ENCODE measurements at regions not wholly inside any gene's neighbourhood (a gene's known extent, or its start where the extent isn't known, plus 50 kb on each side); places are given as distances from the start of the nearest gene placed in this dataset.

- Histone ChIP-seq H3K9me3 (no peaks in the 10 kb centered on the region), H3K4me3 (ENCODE audit: low read depth, low read length) (no peak overlapping the region), H3K27me3 (replicated peaks; ENCODE audit: control insufficient read depth, insufficient read depth, low read length) (no peaks in the 10 kb centered on the region), H3K36me3 (ENCODE audit: control insufficient read depth, insufficient read depth, low read length) (no peaks in the 10 kb centered on the region), H3K4me1 (no peaks in the 10 kb centered on the region)
- no peaks in the 10 kb centered on the region for H3K36me3 Mint-ChIP-seq (ENCODE audit: insufficient read depth, unreplicated experiment)
- no peak overlapping the region for H3K27ac Mint-ChIP-seq (ENCODE audit: unreplicated experiment)
- BruUV-seq (replicated peaks) = no TSS peak
- ChIA-PET CTCF (no interaction called here), POLR2A (no interaction called here)
- no peaks in the 10 kb centered on the region for H3K4me1 Mint-ChIP-seq (ENCODE audit: low read depth, unreplicated experiment)
- DNase-seq = no peak
- no peak for TF ChIP-seq CTCF (IDR thresholded peaks at IDR 0.05; ENCODE audit: insufficient read depth in 1 of 2, low read depth in 1 of 2, low read length in 1 of 2, severe bottlenecking in 1 of 2, unreplicated experiment in 1 of 2)
- no peaks in the 10 kb centered on the region for H3K9me3 Mint-ChIP-seq (ENCODE audit: unreplicated experiment)
- H3K27me3 Mint-ChIP-seq (ENCODE audit: insufficient read depth, unreplicated experiment) = no peaks in the 10 kb centered on the region
- no peak overlapping the region for H3K4me3 Mint-ChIP-seq (ENCODE audit: unreplicated experiment)
- intact Hi-C loops (cut with micrococcal nuclease; ENCODE audit: unreplicated experiment) = no loop called here
Observed at GRCh38 chr18:38221476-38222100, 656.0 kb upstream of the CELF4 start.

- no peak for TF ChIP-seq CTCF (IDR thresholded peaks at IDR 0.05; ENCODE audit: insufficient read depth in 1 of 2, low read depth in 1 of 2, low read length in 1 of 2, severe bottlenecking in 1 of 2, unreplicated experiment in 1 of 2)
- H3K9me3 ChIP-seq = no peaks in the 10 kb centered on the region
- intact Hi-C loops (cut with micrococcal nuclease; ENCODE audit: unreplicated experiment) = no loop called here
- H3K27me3 ChIP-seq (replicated peaks; ENCODE audit: control insufficient read depth, insufficient read depth, low read length) = no peaks in the 10 kb centered on the region
- no peaks in the 10 kb centered on the region for H3K4me1 ChIP-seq
- POLR2A ChIA-PET = no interaction called here
- CTCF ChIA-PET = no interaction called here
- no TSS peak for BruUV-seq (replicated peaks)
- Mint-ChIP-seq H3K9me3 (ENCODE audit: unreplicated experiment) (no peaks in the 10 kb centered on the region), H3K36me3 (ENCODE audit: insufficient read depth, unreplicated experiment) (no peaks in the 10 kb centered on the region), H3K4me1 (ENCODE audit: low read depth, unreplicated experiment) (no peaks in the 10 kb centered on the region), H3K27ac (ENCODE audit: unreplicated experiment) (no peak overlapping the region), H3K4me3 (ENCODE audit: unreplicated experiment) (no peak overlapping the region), H3K27me3 (ENCODE audit: insufficient read depth, unreplicated experiment) (peaks cover 5% of the 10 kb centered on the region)
- H3K4me3 ChIP-seq (ENCODE audit: low read depth, low read length) = no peak overlapping the region
- no peak for DNase-seq
- H3K36me3 ChIP-seq (ENCODE audit: control insufficient read depth, insufficient read depth, low read length) = no peaks in the 10 kb centered on the region
Observed at GRCh38 chr18:38198956-38199355, 633.4 kb upstream of the CELF4 start.

GRCh38 chr18:38198526-38198925, 632.9 kb upstream of the CELF4 start:
- TF ChIP-seq CTCF (IDR thresholded peaks at IDR 0.05; ENCODE audit: insufficient read depth in 1 of 2, low read depth in 1 of 2, low read length in 1 of 2, severe bottlenecking in 1 of 2, unreplicated experiment in 1 of 2) = no peak
- no peaks in the 10 kb centered on the region for H3K36me3 ChIP-seq (ENCODE audit: control insufficient read depth, insufficient read depth, low read length)
- no peaks in the 10 kb centered on the region for H3K4me1 ChIP-seq
- Mint-ChIP-seq H3K27ac (ENCODE audit: unreplicated experiment) (no peak overlapping the region), H3K4me1 (ENCODE audit: low read depth, unreplicated experiment) (no peaks in the 10 kb centered on the region), H3K36me3 (ENCODE audit: insufficient read depth, unreplicated experiment) (no peaks in the 10 kb centered on the region), H3K27me3 (ENCODE audit: insufficient read depth, unreplicated experiment) (peaks cover 5% of the 10 kb centered on the region), H3K9me3 (ENCODE audit: unreplicated experiment) (no peaks in the 10 kb centered on the region), H3K4me3 (ENCODE audit: unreplicated experiment) (no peak overlapping the region)
- no peaks in the 10 kb centered on the region for H3K27me3 ChIP-seq (replicated peaks; ENCODE audit: control insufficient read depth, insufficient read depth, low read length)
- ChIA-PET CTCF (no interaction called here), POLR2A (no interaction called here)
- intact Hi-C loops (cut with micrococcal nuclease; ENCODE audit: unreplicated experiment) = no loop called here
- no peak for DNase-seq
- BruUV-seq (replicated peaks) = no TSS peak
- H3K9me3 ChIP-seq = no peaks in the 10 kb centered on the region
- no peak overlapping the region for H3K4me3 ChIP-seq (ENCODE audit: low read depth, low read length)

Data from Caco-2 (cell line).